ENCODE measurements at regions not wholly inside any gene's neighbourhood (a gene's known extent, or its start where the extent isn't known, plus 50 kb on each side); places are given as distances from the start of the nearest gene placed in this dataset.

GRCh38 chrX:140933016-140933415 lies 69.4 kb upstream of the SPANXB1 start:
- no peak for TF ChIP-seq POU5F1 (IDR thresholded peaks at IDR 0.05; ENCODE audit: low read depth, low read length)
- TF ChIP-seq CTCF (IDR thresholded peaks at IDR 0.05; ENCODE audit: control extremely low read depth in 1 of 3, insufficient read depth in 1 of 3, low read depth in 1 of 3, low read length in 3 of 3) = no peak

Data from H1 (cell line).